CD4-positive, alpha-beta T cell treated with Interleukin-15 for 1 hour (primary cell): ENCODE measurements at regions not wholly inside any gene's neighbourhood (a gene's known extent, or its start where the extent isn't known, plus 50 kb on each side); places are given as distances from the start of the nearest gene placed in this dataset.

Experiments used
- DNase-seq: peaks from one replicate; pipeline ENCODE4 v3.0.0-alpha.2; 2020

GRCh38 chr18:56066524-56067213 is 478.7 kb upstream of the TCF4 start:
- no peak for DNase-seq

GRCh38 chr18:56065086-56065485 is 477.1 kb upstream of the TCF4 start:
- no peak for DNase-seq

- DNase-seq, result no peak
These were observed 474.9 kb upstream of the TCF4 start for GRCh38 chr18:56062931-56063330.

- no peak for DNase-seq
These were observed 473.1 kb upstream of the TCF4 start for GRCh38 chr18:56060967-56061541.

- DNase-seq, result no peak
These were observed 464.2 kb upstream of the TCF4 start for GRCh38 chr18:56052202-56052601.

GRCh38 chr18:56044239-56044638 is 456.2 kb upstream of the TCF4 start:
- DNase-seq, result no peak

- no peak for DNase-seq
These were observed 455.7 kb upstream of the TCF4 start for GRCh38 chr18:56043641-56044061.

- DNase-seq, result no peak
These were observed 455.0 kb upstream of the TCF4 start for GRCh38 chr18:56042915-56043536.

GRCh38 chr18:56038171-56039030 is 450.4 kb upstream of the TCF4 start:
- DNase-seq, result no peak

- DNase-seq, result no peak
These were observed 448.7 kb upstream of the TCF4 start for GRCh38 chr18:56036741-56037140.

- no peak for DNase-seq
These were observed 447.6 kb upstream of the TCF4 start for GRCh38 chr18:56035546-56035945.

- DNase-seq, result no peak
These were observed 447.0 kb upstream of the TCF4 start for GRCh38 chr18:56034949-56035348.

- no peak for DNase-seq
These were observed 442.1 kb upstream of the TCF4 start for GRCh38 chr18:56030060-56030459.

GRCh38 chr18:56028514-56028913 is 440.5 kb upstream of the TCF4 start:
- DNase-seq, result no peak

- DNase-seq, result no peak
These were observed 438.5 kb upstream of the TCF4 start for GRCh38 chr18:56026509-56026908.

GRCh38 chr18:56021809-56022195 is 433.8 kb upstream of the TCF4 start:
- no peak for DNase-seq

- no peak for DNase-seq
These were observed 433.3 kb upstream of the TCF4 start for GRCh38 chr18:56021136-56021808.

- no peak for DNase-seq
These were observed 431.9 kb upstream of the TCF4 start for GRCh38 chr18:56019908-56020307.

GRCh38 chr18:56019156-56019555 is 431.2 kb upstream of the TCF4 start:
- no peak for DNase-seq

- DNase-seq, result no peak
These were observed 421.4 kb upstream of the TCF4 start for GRCh38 chr18:56009411-56009810.

- no peak for DNase-seq
These were observed 415.7 kb upstream of the TCF4 start for GRCh38 chr18:56003720-56004088.

- no peak for DNase-seq
These were observed 415.2 kb upstream of the TCF4 start for GRCh38 chr18:56003009-56003719.
